NCI-H1105 treated with DMSO at 0.1 percent for 48 hours (cell line): ENCODE measurements at regions not wholly inside any gene's neighbourhood (a gene's known extent, or its start where the extent isn't known, plus 50 kb on each side); places are given as distances from the start of the nearest gene placed in this dataset.
"Not testable (repeated sequence)": the region's sequence is repeated elsewhere in the genome, so short reads cannot be mapped to it uniquely, and the experiment has no call there.

Source experiments
- DNase-seq: peaks from one replicate; lab custom pipeline; 2025; lab: John Stamatoyannopoulos, UW

DNA sequence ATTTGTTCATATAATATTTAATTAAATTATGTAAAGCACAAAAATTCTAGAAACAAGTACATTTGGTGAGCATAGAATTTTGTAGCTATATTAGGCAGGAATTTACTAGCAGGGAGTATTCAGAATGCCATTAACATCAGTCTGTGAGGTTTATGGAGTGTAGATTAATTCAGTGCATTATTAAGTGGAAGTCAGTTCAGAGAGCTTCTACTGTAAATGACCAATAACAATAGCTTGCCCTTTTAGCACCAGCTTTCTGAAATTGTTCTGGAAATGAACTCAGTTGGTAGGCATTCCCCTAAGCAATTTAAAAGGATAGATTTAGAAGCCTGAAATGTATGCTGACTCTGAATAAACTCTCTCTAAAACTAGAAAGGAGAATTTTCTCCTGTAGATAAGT, 208.2 kb upstream of the CNTNAP5 start:
- no peak for DNase-seq

- DNase-seq: no peak
Observed at GRCh38 chr2:123826729-123827271, 198.3 kb upstream of the CNTNAP5 start.

DNA sequence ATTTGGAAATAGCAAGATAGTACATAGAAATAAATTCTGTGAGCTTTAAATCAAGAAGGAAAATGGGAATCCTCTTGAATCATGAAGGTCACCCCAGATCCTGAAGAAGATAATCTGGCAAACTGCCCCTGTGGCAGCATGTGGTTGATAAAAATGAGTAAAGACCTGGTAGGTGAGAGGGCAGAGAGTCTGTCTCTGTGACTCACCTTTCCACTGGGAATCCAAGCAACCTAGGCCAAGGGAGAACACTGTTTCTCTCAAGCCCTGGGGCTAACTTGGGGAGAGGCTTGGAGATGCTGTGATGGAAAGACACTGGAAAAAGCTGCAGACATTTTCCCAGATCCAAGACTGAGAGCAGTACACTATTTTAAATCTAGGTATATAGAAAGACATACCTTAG, 185.8 kb upstream of the CNTNAP5 start:
- no peak for DNase-seq

DNA sequence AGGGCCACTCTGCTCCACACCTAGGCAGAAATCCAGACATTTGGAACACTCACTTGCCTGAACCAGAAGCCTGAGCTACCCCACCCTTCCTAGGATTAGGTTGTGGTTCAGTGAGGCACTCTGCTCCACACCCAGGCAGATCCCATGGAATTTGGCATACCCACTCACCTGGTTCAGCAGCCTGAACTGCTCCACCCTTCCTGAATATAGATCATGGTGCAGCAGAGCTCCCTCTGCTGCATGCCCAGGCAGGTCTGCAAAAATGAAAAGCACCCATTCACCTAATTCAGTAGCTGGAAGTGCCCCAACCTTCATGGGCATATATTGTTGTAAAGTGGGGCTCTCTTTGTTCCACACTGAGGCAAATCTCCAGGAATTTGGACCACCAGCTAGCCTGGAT, 185.1 kb upstream of the CNTNAP5 start:
- DNase-seq: no peak

- DNase-seq: no peak
Observed at GRCh38 chr2:123840574-123840973, 184.5 kb upstream of the CNTNAP5 start.

DNA sequence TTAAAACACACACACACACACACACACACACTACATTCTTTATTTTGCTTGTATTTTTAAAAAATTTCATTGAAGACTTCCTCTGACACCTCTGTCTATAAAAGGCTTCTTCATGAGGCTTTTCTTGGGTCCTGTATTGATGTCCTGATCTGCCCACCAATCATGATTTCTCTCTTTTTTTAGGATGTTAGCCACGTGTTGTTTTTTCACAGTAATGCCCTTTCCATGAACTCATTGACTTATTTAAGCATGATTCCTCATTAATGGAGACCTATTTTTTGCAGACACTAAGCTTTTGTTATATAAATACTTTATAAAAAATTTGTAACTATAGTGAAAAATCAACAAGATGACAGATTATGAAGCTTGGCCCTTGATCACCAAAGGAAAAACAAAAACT, 173.8 kb upstream of the CNTNAP5 start:
- DNase-seq: no peak

DNA sequence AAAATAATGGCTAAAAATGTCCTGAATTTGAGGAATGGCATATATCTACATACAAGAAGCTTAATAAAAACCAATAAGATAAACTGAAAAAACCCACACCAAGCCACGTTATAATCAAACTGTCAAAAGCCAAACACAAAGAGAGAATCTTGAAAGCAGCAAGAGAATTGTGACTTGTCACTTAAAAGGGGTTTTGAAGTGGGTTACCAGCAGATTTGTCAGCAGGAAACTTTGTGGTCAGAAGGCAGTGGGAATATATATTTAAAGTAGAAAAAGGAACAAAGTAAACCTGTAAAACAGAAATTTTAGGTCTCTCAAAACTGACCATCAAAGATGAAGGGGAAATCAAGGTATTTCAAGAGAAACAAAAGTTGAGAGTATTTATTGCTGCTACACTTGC, 171.9 kb upstream of the CNTNAP5 start:
- no peak for DNase-seq

DNA sequence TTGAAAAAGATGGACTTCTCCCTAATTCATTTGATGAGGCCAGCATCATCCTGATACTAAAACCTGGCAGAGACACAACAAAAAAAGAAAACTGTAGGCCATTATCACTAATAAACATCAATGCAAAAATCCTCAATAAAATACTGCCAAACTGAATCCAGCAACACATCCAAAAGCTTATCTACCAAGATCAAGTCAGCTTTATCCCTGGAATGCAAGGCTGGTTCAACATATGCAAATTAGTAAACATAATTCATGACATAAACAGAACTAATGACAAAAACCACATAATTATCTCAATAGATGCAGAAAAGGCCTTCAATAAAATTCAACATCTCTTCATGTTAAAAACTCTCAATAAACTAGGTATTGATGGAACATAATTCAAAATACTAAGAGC, 166.1 kb upstream of the CNTNAP5 start:
- not testable (repeated sequence) for DNase-seq

DNA sequence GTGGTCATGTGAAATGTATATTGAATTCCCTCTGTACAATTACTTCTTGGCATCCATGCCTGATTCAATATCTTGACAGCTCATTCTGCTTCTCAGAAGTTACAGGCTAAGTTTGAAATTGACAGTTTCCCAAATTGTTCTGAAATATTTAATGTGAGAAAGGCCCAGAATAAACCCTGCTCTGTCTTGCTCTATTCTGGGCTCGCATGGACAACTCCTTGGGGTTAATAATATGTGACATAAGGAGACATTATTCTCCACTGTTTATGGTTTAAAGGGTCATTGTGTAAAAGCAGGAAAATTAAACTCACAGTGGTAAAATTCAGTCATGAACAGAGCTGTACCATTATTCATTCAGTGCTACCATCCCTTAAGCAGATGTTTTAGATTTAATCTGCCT, 160.7 kb upstream of the CNTNAP5 start:
- DNase-seq: no peak

- no peak for DNase-seq
Observed at GRCh38 chr2:123870206-123870880, 154.7 kb upstream of the CNTNAP5 start.

DNA sequence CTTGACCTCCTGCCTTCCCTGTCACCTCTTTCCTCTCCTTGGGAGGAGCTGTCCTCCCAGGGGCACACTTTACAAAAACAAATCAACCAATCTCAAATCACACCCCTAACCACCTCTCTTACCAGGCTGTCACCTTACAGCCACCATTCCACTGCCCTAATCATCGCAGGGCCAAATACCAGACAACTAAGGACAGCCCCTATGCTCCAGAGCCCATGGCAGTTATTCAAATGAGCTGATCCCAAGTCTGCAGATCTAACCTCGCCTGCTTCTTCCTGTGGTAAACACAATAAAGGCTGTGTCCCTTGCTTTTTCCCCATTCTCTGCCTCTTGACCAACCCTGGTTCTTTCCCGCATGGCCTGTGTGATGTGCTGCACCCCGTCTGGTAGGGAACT, 154.2 kb upstream of the CNTNAP5 start:
- DNase-seq: no peak

DNA sequence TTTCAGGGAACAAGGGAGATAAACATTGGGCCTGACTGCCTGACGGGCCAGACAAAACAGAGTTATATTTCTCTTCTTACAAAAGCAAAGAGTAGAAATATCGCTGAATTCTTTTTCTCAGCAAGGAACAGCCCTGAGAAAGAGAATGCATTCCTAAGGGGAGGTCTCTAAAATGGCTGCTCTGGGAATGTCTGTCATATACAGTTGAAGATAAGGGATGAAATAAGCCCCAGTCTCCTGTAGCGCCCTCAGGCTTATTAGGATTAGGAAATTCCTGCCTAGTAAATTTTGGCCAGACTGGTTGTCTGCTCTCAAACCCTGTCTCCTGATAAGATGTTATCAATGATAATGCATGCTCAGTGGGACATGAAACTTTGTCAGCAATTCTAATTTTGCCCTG, 134.9 kb upstream of the CNTNAP5 start:
- DNase-seq: no peak

DNA sequence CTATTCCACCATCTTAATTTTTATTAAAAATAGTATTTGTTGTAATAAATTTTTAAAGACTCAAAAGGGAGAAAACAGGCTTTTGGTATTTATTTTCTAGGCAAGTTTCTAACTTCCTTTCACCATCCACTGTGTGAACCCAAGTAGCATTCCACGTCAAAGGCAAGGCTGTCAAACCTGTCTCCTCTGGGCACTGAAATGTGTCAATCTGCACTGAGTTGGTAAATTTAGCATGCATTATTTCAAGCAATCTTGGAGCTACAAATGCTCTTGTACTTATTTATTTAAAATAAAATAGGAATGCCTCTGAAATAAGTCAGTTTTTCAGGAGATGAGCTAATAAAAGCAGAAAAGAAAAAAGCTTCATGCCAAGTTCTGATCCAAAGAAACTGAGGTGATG, 130.9 kb upstream of the CNTNAP5 start:
- no peak for DNase-seq

DNA sequence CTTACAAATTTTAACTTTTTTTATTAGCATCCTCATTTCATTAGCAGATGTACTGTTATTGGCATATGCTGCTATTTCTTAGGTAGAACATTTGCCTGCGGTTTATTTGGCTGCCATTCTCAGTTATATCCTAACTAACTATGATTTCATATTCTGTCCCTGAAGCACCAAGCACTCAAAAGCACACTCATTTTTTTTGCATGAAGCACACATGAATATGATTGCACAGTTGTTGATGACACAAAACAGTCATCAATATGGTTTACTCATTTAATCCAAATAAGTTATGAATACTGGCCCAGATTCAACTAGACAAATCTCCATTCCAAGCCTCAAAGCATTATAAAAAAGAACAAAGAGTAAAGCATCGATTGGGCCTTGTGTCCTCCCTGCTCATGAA, 129.4 kb upstream of the CNTNAP5 start:
- no peak for DNase-seq

DNA sequence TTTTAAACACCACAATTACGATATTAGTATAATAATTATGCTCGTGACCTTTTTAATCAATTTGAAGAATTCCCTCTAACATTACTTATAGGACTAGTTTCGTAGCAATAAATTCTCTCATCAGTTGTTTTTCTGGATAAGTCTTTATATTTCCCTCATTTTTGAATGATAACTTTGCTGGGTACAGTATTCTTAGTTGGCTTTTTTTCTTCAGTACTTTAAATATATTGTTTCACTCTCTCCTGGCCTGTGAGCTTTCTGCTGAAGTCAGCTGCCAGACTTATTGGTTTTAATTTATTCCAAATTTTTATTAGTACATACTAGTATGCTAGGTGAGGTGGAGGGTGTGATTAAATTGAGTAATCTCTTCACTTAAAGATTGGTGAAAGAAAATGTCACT, 123.8 kb upstream of the CNTNAP5 start:
- DNase-seq: no peak

DNA sequence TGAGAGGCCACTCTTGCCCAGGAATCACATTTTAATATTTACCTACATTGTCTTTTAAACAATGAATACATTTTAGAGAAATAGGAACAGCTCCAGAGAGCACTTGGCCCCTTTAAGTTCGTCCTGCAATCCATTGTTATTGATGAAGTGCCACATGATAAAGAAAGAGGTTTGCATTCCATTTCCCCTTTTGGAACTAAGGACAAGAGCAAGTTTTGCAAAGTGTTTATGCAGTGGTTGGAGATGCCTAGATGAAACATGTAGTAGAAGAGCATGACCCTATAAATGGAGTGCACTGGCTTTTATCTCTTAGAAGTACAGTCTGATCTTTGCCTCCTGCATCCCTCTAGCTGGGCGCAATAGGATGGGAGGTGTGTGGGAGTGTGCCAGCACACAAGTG, 118.7 kb upstream of the CNTNAP5 start:
- no peak for DNase-seq

DNA sequence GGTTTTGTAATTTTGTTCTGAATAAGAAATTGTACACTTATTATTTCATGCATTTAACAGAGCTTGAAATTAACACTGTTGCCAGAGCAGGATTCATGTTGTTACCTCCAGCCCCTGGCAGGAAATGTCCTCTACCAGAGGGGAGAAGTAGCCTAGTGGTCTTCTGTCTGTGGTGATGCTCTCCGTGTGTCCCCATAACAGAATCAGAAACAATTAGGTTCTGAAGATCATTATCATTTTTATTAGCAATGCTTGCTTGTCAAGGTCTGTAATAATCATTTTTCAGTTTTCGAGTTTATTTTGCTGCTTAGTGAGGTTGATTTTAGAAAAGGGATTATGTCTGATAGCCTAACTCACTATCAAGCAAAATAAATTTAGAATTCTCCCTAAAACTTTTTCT, 116.6 kb upstream of the CNTNAP5 start:
- no peak for DNase-seq

DNA sequence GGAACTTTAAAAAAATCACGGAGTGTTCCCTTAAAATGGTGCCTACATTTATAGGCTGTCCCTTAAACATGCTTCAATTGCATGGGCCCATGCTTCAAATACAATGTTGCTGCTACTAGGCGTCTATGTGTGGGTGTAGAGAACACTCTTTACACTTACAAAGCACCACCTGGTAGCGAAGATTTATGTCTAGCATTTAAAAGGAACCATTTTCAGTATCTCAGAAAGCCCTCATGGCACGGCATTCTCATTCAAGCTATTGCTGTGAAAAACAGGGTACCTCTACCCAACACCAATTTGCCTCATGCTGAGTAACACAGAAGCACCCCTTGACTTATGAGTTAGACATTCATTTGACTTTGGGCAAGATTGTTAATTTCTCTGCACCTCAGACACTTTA, 112.9 kb upstream of the CNTNAP5 start:
- no peak for DNase-seq

DNA sequence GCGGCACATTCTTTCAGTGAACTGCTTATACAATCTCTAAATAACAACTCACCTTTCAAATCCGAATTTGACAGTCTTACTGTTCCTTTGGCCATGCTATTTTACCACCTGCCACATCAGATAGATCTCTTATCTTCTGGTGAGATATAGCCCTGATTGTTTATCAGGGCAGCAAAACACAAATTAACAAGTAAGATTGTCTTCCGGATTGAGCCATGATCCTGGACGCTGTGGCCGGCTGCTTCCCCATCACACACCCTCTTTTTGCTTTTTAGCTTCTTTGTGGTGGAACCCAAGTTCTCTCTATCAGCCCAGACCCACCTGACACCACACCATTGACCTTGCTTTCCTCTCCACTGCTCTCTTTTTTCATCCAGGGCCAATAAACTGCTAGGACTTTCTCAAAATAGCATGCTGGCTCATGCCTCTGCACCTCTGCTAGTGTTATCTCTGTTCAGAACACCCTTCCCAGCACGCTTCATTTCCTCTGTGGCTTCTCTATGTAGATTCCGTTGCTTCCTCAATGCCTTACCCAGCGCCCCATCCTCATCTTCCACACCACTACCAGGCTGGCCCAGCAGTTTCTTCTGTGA, 111.8 kb upstream of the CNTNAP5 start:
- DNase-seq: no peak

GRCh38 chr2:123915380-123915779, 109.7 kb upstream of the CNTNAP5 start:
- no peak for DNase-seq

DNA sequence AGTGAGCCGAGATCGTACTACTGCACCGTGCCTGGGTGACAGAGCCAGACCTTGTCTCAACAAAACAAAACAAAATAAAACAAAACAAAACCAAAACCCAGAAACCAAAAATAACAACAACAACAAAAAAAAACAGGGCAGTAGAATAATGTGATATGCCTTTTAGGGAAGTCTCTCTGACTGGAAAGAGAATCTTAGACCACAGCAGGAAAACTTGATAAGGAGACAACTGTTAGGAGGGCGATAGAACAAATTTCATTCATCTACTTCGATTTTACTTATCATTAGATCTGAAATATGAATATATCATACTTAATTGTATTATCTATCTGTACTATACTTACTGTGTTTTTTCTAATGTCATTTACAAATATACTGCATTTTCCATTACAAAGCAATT, 109.0 kb upstream of the CNTNAP5 start:
- no peak for DNase-seq

DNA sequence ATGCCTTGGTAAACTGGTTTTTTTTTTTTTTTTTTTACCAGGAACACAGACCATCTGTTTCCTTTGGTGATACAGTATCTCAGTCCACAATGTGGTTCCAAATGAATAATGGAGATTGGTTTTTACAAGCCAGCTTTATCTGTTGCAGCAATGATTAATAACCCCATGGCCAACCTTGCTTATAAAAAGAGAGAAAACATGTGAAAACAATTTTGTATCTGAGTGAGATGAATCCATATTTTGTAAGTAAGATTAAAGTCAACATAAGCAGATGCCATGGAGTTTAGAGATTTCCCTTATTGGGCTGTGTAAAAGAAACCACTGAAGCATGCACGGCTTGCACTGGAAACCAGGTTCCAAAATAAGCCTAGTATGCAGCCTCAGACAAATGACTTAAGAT, 108.6 kb upstream of the CNTNAP5 start:
- no peak for DNase-seq

- no peak for DNase-seq
Observed at GRCh38 chr2:123917241-123917640, 107.8 kb upstream of the CNTNAP5 start.

GRCh38 chr2:123928358-123928757, 96.7 kb upstream of the CNTNAP5 start:
- DNase-seq: no peak
